NCI-H748 (cell line): ENCODE measurements at regions not wholly inside any gene's neighbourhood (a gene's known extent, or its start where the extent isn't known, plus 50 kb on each side); places are given as distances from the start of the nearest gene placed in this dataset.

ENCODE experiments used
- DNase-seq: peaks from one replicate; lab custom pipeline; 2025; ENCODE audit not compliant: unreplicated experiment; lab: John Stamatoyannopoulos, UW

- DNase-seq = peak; percentile 50
These were observed 55.8 kb upstream of the SHC3 start for GRCh38 chr9:89234205-89235067.

GRCh38 chr9:89236955-89237573 lies 58.4 kb upstream of the SHC3 start:
- no peak for DNase-seq

GRCh38 chr9:89238424-89238823 lies 59.8 kb upstream of the SHC3 start:
- DNase-seq = no peak

DNA sequence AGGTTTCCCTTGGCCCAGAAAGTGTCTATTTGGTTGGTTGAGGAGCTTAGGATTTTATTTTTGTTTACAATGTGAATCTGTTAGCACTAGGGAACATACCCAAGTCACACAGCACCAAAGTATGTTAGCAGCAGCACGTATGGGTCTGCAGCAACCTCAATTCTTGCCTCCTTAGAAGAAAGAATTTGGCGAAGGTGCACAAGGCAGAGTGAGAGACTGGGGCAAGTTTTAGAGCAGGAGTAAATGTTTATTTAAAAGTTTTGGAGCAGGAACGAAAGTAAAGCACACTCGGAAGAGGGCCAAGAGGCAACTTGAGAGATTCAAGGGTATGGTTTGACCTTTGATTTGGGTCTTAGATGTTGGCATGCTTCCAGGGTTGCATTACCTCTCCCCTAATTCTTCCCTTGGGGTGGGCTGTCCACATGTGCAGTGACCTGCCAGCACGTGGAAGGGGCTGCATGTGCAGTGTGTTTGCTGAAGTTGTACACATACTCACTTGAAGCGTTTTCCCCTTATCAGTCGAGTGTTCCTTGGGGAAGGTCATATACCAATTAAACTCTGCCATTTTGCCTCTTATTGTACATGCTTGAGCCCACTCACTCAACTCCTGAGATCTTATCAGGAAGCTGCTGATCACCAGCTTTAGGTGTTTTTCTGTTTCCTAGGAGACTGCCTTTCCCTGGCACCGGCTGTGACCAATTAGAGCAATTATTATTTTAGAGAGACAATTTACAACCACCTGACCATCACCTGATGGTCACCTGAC lies 64.9 kb upstream of the SHC3 start:
- DNase-seq = peak; percentile 86

- DNase-seq = no peak
These were observed 64.2 kb upstream of the CKS2 start for GRCh38 chr9:89246840-89247239.

DNA sequence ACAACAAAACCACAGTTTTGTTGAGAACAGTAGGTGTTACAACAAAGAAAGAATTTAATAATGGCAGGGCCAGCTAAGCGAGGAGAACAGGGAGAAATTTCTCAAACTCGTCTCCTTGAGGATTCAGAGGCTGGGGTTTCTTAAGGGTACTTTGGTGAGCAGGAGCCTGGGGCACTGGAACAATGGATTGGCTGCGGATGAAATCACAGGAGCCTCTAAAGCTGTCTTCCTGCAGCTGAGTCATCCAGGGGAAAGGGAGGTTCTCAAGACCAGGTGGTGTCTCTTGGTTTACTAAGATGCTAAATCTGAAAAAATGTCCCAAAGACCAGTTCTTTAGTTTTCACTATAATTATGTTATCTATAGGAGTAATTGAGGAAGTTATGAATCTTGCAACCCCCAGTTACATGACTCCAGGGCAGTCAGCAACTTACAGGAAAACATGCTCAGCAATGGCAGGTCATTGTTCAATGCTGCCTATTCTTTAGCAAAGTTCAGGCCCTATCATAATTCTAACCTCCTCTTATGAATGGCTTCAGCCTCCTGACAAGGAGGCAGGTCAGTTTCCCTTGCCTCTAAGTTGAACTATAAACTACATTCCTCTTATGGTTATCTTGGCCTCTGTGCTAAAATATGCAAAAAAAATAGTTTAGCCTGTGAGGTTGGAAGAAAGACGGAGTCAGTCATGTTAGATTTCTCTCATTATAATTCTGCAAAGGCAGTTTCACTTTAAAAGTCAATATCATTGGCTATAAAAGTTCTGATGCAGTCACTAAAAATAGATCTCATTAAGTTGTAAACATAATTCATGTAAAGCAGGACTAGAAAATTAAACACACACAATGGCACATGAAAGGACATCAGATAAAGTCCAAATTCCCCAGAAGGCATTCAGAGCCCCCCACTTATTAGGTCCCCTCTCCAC lies 63.3 kb upstream of the CKS2 start:
- no peak for DNase-seq

DNA sequence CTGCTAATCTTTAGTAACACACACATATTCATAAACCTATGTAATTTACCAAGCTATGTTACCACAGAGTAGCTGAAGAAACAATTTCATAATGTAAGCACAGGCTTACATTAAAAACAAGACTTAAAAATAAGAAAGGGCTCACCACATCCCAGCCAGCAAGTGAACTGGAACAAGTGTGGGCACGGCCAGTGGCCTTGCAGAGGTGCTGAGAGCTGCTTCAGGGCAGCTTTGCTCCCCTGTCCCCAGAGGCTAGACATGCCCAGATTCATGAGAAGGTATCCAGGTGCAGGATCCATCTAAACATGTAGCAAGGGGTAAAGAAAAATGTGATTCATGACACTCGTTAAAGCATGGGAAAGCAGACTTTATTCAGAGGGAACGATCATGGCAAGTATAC lies 62.0 kb upstream of the CKS2 start:
- no peak for DNase-seq

GRCh38 chr9:89252651-89253267 lies 58.2 kb upstream of the CKS2 start:
- DNase-seq = peak; percentile 17

DNA sequence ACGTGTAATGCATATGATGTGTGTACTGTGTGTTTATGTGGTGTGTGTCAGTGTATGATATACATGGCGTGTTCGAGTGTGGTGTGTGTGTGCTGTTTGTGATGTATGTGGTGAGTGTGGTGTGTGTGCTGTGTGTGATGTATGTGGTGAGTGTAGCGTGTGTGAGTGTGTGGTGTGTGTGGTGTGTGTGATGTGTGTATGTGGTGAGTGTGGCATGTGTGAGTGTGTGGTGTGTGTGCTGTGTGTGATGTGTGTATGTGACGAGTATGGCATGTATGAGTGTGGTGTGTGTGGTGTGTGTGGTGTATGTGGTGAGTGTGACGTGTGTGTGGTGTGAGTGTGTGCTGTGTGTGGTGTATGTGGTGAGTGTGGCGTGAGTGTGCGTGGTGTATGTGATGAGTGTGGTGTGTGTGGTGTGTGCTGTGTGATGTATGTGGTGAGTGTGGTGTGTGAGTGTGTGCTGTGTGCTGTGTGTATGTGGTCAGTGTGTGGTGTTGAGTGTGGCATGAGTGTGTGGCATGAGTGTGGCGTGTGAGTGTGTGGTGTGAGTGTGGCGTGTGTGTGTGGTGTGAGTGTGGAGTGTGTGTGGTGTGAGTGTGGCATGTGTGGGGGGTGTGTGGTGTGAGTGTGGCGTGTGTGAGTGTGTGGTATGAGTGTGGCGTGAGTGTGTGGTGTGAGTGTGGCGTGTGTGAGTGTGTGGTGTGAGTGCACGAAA lies 56.8 kb upstream of the CKS2 start:
- no peak for DNase-seq

DNA sequence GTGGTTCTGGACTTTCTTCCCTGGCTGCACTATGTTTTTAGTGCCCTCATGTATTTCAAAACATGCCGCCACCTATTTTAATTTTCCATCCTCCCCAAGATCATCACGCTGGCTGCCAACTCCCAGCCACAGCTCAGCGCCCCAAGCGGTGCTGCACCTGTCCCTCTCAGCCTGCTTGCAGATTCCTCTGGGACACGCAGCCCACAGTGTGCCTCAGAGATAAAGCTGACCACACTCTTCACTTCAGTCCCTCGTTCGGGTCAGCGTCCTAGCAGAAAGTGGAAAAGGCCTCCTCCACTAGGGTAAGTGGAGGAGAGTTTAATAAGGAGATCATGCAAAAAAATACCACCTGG lies 56.2 kb upstream of the CKS2 start:
- DNase-seq = peak; percentile 45

GRCh38 chr9:89256225-89256624 lies 54.8 kb upstream of the CKS2 start:
- no peak for DNase-seq

DNA sequence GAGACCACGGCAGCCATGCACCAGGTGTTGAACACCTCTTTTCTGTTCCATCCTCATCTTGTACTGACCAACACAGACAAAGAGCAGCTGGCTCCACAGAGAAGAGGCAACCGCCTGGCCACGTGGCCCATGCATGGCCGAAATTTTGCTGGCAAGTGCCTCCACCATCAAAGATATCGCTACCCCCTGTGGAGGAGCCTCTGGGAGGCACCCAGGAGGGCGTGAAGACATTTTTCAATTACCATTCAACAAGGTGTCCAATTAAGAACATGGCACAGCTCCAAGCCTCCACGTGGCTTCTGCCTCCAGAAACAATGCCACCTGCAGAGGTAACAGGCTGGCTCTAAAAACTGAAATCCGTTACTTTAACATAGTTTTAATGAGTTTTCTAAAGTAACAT lies 54.4 kb upstream of the CKS2 start:
- DNase-seq = peak; percentile 52

GRCh38 chr9:89260525-89260924 lies 50.5 kb upstream of the CKS2 start:
- no peak for DNase-seq
